Adrenal gland (tissue), 9 donors: ENCODE measurements at regions not wholly inside any gene's neighbourhood (a gene's known extent, or its start where the extent isn't known, plus 50 kb on each side); places are given as distances from the start of the nearest gene placed in this dataset.

ENCODE experiments used
- DNase-seq, 7 donors: peaks; one replicate each; pipeline ENCODE4 v3.0.0-alpha.2; 2019 to 2020
- H3K27ac ChIP-seq, 5 donors: fragments of 200-600 bp; sonication (generic) in 4 of 5; 1 replicate in 3 of 5; 2 replicates in 2 of 5; pipeline versions ENCODE4 v1.5.1 to v1.8.0; 2016 to 2020; ENCODE audit warnings: mild to moderate bottlenecking in 1 of 5
- H3K27me3 ChIP-seq: fragments of 200-600 bp; 2 replicates; pipeline ENCODE4 v1.8.0; 2021
- H3K36me3 ChIP-seq, 2 donors: fragments of 200-600 bp; replicated peaks in 1 of 2; 1 replicate in 1 of 2; 2 replicates in 1 of 2; pipeline versions ENCODE4 v1.5.1 to v1.8.0; 2018 to 2022
- H3K4me1 ChIP-seq, 2 donors: fragments of 200-600 bp; replicated peaks in 1 of 2; 1 replicate in 1 of 2; 2 replicates in 1 of 2; pipeline versions ENCODE4 v1.5.1 to v1.8.0; 2018 to 2021
- H3K4me3 ChIP-seq, 4 donors: fragments of 200-600 bp; sonication (generic) in 3 of 4; one replicate each; pipeline ENCODE4 v1.5.1; 2016 to 2018
- H3K9me3 ChIP-seq, 3 donors: fragments of 200-600 bp; sonication (generic) in 1 of 3; replicated peaks in 1 of 3; 1 replicate in 2 of 3; 2 replicates in 1 of 3; pipeline versions ENCODE4 v1.5.1 to v1.8.0; 2016 to 2021
- CTCF ChIP-seq, 6 experiments: fragments of 450-650 bp in 4 of 6; fragments of 200-600 bp in 2 of 6; sonication (generic) in 1 of 6; IDR thresholded peaks; 1 replicate in 5 of 6; 2 replicates in 1 of 6; pipeline versions ENCODE4 v1.5.1 to v1.8.0; 2016 to 2021; ENCODE audit warnings: antibody characterized with exemption in 6 of 6, mild to moderate bottlenecking in 2 of 6, moderate library complexity in 1 of 6
- POLR2A ChIP-seq, 2 donors: fragments of 450-650 bp; IDR thresholded peaks; one replicate each; pipeline ENCODE4 v1.6.1; 2017; ENCODE audit warnings: antibody characterized with exemption in 2 of 2, mild to moderate bottlenecking in 2 of 2, moderate library complexity in 1 of 2
- WGBS, 4 donors: extraction: QIAGEN DNeasy Blood & Tissue Kit in 2 of 4; methylation state at CpG; one replicate each; pipeline versions ENCODE4 v1.1.5 to v1.1.7; 2013 to 2017; 5-methylcytosine and 5-hydroxymethylcytosine counted together
- intact Hi-C, 2 donors: fragments of 100-400 bp; cut with DNase I; formaldehyde crosslinking; loops; one replicate each; pipeline versions ENCODE4 v1.14.1 to v1.15.0; 2022 to 2023
- donor health status: healthy with polysubstance abuse.
- donor health status: Bipolar disorder and iron deficiency.
- donor health status: DM: yes; HTN: yes; CAD: no.
- donor health status: DM: no; HTN: no; CAD: no.
- donor health status: DM: no; HTN: no; CAD: no.

GRCh38 chr16:6634151-6634550, 698.5 kb upstream of the RBFOX1 start:
- Histone ChIP-seq H3K27ac (no peak overlapping the region), H3K9me3 (no peaks in the 10 kb centered on the region), H3K36me3 (no peaks in the 10 kb centered on the region), H3K4me1 (peaks cover 0 to 5% of the 10 kb centered on the region in 2 donors), H3K27me3 (no peaks in the 10 kb centered on the region), H3K4me3 (no peak overlapping the region)
- no peak for TF ChIP-seq CTCF (IDR thresholded peaks at IDR 0.05)
- no peak for TF ChIP-seq POLR2A (IDR thresholded peaks at IDR 0.05)
- peak; percentile 30 to 66 (median 50) for DNase-seq
- intact Hi-C loops: no loop called here
- 34 to 50% (median 39%) methylated on average over 3 of the region's 3 CpGs for WGBS, 4 donors

DNA sequence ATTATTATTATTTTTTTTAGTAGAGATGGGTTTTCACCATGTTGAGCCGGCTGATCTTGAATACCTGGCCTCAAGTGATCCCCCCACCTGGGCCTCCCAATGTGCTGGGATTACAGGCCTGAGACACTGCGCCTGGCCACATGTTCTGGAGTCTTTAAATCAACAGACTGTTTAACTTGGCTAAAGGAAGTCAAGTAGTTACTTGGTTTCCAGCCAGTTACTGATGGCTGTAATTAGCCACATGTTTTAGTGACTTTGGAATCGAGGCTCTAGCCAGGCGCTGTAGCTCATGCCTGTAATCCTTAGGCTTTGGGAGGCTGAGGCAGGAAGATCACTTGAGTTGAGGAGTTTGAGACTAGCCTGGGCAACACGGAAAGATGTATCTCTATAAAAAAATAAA, 699.2 kb upstream of the RBFOX1 start:
- intact Hi-C loops: no loop called here
- Histone ChIP-seq H3K9me3 (no peaks in the 10 kb centered on the region), H3K27ac (no peak overlapping the region), H3K4me1 (peaks cover 0 to 5% of the 10 kb centered on the region in 2 donors), H3K4me3 (no peak overlapping the region), H3K36me3 (no peaks in the 10 kb centered on the region), H3K27me3 (no peaks in the 10 kb centered on the region)
- no peak for DNase-seq
- WGBS, 4 donors: 65 to 79% (median 72%) methylated on average over 5 of the region's 5 CpGs
- no peak for TF ChIP-seq POLR2A (IDR thresholded peaks at IDR 0.05)
- TF ChIP-seq CTCF (IDR thresholded peaks at IDR 0.05): no peak

- H3K27me3 ChIP-seq: no peaks in the 10 kb centered on the region
- H3K9me3 ChIP-seq: no peaks in the 10 kb centered on the region
- H3K27ac ChIP-seq: no peak overlapping the region
- H3K36me3 ChIP-seq: no peaks in the 10 kb centered on the region
- WGBS, 4 donors: 63 to 84% (median 67%) methylated on average over 5 of the region's 5 CpGs
- intact Hi-C loops: no loop called here
- TF ChIP-seq CTCF (IDR thresholded peaks at IDR 0.05) (no peak), POLR2A (IDR thresholded peaks at IDR 0.05) (no peak)
- H3K4me1 ChIP-seq: peaks cover 0 to 5% of the 10 kb centered on the region in 2 donors
- H3K4me3 ChIP-seq: no peak overlapping the region
- DNase-seq: no peak
Observed at GRCh38 chr16:6629110-6629509, 703.5 kb upstream of the RBFOX1 start.

GRCh38 chr16:6625606-6626005, 707.0 kb upstream of the RBFOX1 start:
- H3K27ac ChIP-seq: no peak overlapping the region

More at GRCh38 chr16:6625606-6626005, 707.0 kb upstream of the RBFOX1 start:
- TF ChIP-seq CTCF (IDR thresholded peaks at IDR 0.05) (no peak), POLR2A (IDR thresholded peaks at IDR 0.05) (no peak)
- Histone ChIP-seq H3K9me3 (no peaks in the 10 kb centered on the region), H3K36me3 (no peaks in the 10 kb centered on the region), H3K4me1 (no peaks in the 10 kb centered on the region), H3K4me3 (no peak overlapping the region), H3K27me3 (no peaks in the 10 kb centered on the region)
- intact Hi-C loops: no loop called here
- 53 to 96% (median 93%) methylated on average over 3 of the region's 3 CpGs for WGBS, 4 donors
- no peak for DNase-seq
